ENCODE measurements at regions not wholly inside any gene's neighbourhood (a gene's known extent, or its start where the extent isn't known, plus 50 kb on each side); places are given as distances from the start of the nearest gene placed in this dataset.

DNA sequence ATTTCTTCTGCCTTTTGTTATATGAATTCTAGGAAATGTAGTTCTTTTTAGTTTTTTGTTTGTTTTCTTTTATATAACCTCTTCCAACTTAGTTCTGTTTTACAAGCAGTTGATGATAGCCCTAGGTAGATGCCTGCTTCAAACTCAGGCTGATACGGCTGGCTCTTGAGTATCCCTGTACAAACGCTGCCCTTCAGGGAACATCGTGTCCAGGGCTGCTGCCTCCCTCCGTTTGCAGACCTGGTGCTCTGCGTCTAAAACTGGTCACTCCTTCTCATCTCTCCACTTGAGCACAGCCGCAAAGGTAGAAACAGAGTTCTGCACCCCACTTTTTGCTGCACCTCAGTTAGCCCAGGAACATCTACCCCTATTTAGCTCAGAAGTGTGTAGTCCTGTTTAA, 310.1 kb downstream of the PRL start:
- no peak for DNase-seq (ENCODE audit: low read depth in 1 of 2, low spot score in 1 of 2)

DNA sequence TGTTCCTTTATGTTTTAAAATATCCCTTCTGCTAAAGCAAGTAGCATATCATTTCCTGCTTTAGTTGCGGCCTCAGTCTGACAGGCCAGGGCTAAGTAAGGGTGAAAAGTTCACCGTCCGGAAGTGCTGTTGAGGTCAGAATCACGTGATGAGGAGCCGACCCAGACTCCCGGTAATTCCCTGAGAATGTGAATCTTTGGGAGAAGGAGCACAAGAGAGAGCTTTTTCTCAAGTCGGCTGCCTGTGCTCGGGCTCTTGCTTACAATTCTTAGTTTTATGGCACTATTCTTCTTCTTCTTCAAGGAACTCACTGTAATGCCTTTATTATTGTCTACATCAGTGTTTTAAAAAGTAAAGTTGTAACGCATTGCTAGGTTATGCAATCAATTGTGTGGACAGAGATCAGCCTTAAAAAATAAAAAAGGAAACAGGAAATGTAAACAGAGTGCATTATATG, 309.3 kb downstream of the PRL start:
- no peak for DNase-seq (ENCODE audit: low read depth in 1 of 2, low spot score in 1 of 2)

DNA sequence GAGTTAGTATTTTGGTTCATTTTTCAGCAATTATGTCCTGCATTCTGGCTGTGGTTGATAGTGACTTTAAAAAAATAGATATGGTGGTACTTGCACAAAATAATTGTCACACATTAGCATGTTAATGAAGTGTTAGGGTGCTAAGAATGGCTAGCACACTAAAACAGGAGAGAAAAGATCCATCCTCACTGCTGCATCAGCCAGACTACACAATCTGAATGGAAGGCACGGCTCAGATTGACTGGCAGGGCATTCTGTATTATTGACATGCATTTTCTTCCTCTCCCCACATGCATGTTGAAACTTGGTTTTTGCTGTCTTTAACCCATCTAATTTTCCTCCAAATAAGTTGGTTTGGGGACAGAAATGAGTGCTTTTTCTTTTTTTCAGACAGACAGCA, 306.3 kb downstream of the PRL start:
- DNase-seq (ENCODE audit: low read depth in 1 of 2, low spot score in 1 of 2), result no peak

DNA sequence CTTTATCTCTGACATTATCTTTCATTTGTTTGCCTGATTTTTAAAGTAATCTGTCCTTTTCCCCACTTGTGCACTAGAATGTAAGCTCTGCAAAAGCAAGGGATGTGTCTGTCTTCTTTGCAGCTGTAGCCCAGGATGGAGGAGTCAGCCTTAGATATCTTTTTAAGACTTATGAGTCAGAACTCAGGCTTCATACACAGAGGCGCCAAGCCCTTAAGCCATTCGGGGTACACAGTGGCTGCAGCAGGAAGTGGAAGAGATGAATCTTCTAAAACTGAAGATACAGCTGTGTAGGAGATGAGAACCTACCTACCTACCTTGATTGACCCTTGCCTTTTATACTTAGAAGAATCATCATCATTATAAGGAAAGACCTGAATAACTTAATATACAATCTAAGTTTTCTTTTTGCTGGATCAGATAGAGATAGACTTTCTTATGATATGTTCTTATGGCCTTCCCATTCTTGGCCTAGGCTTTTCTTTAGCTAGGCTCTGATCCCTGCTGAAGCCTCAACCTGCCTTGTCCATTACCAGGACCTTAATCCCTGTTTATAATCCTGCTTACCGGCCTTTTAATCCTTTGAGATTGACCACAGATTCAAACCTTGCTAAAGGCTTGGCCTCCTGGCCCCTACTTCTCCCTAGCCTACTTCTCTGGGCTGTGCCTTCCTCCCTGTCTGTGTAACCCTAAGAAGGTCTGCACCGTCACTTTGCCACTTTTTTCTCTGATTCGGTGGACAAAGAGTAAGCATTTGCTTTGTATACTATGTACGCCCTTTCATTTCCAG, 304.5 kb downstream of the PRL start:
- DNase-seq (ENCODE audit: low read depth in 1 of 2, low spot score in 1 of 2), result no peak

DNA sequence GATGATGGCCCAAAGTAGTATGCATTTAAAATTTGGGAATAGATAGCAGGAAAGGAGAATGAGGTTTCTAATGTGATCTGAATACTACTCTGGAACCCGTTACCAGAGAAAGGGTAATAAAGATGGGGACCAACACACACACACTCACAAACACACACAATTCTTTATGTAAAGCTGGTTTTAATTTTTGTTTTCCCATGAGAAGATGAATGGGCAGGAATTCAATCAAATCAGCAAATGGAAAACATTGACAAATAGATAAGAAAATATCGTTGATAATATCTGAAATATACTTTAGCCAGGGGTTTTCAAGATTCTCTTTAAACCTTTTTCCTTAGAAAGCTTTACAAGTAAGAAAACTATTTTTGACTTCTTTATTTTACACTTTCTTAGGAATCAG, 303.0 kb downstream of the PRL start:
- DNase-seq (ENCODE audit: low read depth in 1 of 2, low spot score in 1 of 2), result no peak

DNA sequence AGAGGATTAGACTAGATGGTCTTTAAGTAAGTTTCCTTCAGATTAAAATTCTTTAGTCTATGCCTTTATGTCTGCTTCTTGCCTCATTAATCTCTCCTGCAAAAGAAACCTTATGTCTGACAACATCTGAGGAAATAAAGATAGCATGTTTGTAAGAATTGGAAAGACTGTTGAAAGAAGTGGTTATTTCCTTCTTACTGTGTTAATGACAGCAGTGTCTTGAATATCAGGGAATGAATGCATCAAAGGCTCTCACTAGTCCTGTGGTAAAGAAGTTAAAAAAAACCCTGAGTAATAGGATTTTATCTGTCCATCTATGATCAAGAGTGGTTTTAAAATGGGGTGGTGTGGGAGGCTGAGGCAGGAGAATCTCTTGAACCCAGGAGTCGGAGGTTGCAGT, 302.0 kb downstream of the PRL start:
- DNase-seq (ENCODE audit: low read depth in 1 of 2, low spot score in 1 of 2), result no peak

DNA sequence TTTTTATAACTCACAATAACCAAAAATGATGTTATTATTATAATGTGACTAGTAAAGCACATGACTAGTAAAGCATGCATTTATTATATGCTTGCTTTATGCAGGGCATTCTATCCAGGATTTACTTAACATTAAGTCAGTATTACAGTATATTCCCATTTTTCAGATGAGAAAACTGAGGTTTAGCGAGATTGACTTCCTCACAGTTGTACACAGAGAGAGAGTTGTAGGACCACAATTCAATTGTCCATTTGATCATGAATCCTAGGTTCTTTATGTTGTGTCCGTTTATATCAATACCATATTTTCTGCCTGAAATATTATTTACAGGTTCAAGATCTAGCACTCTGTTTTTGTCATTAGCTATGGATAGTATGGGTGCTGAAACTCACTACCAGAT, 301.5 kb downstream of the PRL start:
- no peak for DNase-seq (ENCODE audit: low read depth in 1 of 2, low spot score in 1 of 2)

DNA sequence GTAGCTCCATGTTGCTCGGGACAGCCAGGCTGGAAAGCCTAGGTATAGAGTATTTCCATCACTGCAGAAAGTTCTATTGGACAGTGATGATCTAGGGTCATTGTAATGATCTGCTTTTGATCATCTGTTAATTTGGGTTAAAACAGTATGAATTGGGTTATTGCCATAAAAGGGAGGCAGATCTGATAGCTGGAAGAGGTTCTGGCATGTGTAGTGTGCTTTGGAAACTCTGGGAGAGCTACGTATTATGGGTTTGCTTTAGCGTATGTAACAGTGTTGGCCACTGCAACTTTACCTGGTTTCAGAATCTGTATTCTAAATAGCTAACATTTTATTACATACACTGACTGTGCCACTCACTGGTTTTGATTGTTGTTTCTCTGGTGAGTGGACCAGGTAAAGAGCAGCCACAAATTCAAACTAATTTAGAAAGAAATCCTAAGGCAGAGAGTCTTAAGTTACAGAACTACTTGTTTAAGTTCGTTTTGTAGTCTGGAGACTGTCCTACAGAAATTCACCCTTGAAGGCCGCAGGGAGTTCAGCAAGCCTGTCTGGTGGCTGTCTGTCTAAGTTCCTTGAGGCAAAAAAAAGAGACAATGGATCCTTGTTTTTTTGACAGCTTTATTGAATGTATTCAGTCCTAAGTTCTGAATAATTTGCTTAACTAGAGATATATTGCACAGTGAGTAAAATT, 300.3 kb downstream of the PRL start:
- no peak for DNase-seq (ENCODE audit: low read depth in 1 of 2, low spot score in 1 of 2)

DNA sequence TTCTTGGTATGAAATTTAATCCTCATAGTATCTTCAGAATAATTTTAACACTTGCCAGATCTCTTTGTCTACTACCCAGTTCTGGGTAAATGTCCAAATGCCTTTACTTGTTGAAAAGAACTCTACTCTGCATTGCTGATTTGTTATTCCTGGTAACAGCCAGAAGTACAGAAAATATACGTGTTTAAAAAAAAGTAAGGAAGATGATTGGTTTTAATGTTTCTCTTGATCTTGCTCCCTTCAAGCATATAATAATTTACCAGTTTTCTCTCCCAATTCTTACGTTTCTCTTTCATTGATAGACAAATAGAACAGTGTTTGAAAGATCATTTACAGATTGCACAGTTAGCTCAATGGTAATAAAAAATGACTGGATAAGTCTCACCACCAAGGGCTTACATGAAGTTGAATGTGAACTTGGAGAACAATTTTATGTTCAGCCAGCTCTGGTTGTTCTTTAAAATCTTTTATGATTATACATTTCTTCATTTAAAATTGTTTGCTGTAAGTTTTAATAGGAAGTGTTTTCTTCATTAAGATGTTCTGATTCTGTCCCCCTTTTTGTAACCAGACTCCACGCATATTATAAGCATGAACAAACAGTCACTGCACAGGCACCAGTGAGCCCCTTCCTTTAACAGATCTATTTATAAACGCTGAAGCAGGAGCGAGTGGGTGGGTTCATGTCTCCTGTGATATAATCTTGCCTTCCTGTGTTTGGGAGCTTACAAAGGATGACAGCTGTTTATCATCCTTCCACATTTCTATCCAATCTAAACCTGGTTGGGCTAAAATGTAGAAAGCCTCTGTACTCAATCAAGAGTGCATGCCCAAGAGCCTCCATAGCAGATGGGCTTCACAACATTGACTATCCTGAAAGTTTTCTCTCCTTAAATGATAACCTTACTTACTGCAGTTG, 299.5 kb downstream of the PRL start:
- no peak for DNase-seq (ENCODE audit: low read depth in 1 of 2, low spot score in 1 of 2)

DNA sequence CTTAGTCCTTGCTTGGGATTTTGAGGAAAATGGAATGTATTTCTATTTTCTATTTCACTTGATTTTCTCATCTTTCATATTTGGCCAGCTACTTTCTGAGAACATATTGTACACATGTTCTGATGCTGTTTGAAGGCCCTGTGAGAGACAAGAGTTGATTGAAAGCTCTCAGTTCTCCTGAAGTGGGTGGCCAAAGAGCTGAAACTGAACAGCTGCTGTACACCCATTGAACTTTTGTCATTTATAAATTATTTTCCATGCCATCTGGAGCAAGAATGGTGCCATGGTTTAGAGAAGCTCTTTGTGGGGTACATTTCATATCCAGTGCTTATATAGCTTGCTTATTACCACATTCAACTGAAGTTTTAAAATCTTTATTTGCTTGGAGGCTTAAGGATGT, 298.3 kb downstream of the PRL start:
- DNase-seq (ENCODE audit: low read depth in 1 of 2, low spot score in 1 of 2), result no peak

DNA sequence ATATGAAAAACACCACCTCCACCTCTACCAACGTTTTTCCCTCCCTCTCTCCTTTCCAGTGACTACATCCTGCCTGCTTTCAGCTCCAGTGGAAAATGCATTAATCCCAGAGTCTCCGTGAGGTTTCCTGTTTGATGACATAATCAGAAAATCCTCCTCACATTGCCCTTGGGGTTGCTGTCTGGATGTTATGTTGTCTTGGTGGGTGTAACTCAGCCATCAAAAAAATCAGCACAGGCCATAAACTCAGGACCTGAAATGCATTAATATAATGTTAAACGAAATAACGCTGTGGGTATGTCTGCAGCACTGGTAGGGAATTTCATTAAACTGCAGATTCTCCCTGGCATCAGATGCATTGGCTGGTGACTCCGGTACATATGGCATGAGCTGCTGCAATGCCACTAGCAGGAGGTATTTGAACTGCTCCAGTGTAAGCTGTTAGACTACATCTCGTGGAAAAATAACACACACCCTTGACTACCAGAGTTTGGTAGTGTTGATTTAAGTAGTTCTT, 297.8 kb downstream of the PRL start:
- DNase-seq (ENCODE audit: low read depth in 1 of 2, low spot score in 1 of 2), result no peak

DNA sequence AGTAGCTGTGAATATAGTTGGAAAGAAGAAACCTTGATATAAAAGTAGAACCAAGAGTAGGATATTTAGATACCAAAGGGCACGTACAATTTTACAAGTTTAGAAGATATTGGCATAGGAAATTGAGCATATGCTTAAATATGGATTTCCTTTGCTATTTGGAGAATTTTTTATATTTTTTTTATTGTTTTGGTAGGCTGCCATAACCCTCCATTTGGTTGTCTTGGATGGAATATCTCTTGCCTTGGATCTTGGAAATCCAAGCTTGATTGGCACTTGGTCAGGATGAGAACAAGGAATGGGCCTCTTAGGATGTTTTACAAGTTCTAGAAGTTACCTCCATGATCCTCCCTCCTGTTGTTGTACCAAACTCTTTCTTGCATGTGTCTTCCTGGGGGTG, 297.1 kb downstream of the PRL start:
- no peak for DNase-seq (ENCODE audit: low read depth in 1 of 2, low spot score in 1 of 2)

DNA sequence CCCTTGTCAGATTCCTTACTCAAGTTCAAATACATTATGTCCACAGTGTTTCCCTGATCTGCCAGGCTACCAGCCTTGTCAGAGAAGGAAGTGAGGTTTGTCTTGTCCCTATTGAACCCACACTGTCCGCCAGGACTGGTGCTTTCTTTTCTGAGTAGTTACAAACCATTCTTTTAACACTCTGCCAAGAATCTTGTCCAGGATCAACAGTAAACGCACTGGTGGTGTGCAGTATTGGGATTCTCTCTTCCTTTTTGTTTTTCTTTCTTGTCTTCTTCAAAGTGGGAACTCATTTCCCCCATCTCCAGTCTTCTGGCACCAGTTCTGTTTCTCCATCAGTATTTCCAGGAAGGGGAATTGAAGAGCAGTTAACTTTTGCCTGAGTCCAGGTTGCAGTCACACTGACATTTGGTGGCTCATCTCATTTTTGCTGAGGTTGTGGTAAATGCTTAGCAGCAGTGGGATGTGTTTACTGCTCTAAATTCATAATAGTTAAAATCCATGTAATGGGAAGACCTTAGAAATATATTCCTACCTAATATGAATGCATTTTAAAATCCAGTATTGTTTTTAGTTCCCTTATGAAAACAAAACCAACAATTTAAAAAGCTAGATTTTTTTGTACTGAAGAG, 295.3 kb downstream of the PRL start:
- no peak for DNase-seq (ENCODE audit: low read depth in 1 of 2, low spot score in 1 of 2)

DNA sequence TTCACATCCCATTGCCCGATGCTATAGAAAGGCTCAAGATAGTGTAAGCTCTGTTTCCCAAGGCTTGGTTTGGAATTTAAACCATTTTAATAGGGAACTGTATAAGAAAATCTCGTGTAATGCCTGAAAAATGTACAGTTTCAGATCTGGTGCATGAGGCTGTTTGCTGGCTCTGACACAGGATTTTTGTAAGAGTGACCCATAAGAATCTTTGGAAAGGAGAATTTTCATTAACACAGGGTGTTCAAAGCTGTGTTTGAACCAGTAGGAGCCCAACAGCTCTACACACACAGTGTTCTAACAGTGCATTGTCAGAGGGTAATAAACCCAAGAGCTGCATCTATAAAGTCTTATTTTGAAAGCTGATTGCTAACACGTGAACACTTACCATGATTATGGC, 293.5 kb downstream of the PRL start:
- DNase-seq (ENCODE audit: low read depth in 1 of 2, low spot score in 1 of 2), result no peak

DNA sequence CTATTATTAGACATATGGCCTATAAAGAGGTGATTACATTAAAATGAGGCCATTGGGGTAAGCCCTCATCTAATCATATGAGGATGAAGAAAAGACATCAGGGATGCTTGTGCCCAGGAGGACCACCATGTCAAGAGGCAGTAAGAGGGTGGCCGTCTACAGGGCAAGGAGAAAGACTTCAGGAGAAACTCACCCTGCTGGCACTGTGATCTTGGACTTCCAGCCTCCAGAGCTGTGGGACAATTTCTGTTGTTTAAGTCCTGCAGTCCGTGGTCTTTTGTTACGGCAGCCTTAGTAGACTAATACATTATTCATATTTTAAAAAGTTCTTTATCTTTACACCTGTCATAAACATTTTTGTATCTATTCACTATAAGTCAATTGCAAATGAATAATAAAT, 290.0 kb downstream of the PRL start:
- no peak for DNase-seq (ENCODE audit: low read depth in 1 of 2, low spot score in 1 of 2)

DNA sequence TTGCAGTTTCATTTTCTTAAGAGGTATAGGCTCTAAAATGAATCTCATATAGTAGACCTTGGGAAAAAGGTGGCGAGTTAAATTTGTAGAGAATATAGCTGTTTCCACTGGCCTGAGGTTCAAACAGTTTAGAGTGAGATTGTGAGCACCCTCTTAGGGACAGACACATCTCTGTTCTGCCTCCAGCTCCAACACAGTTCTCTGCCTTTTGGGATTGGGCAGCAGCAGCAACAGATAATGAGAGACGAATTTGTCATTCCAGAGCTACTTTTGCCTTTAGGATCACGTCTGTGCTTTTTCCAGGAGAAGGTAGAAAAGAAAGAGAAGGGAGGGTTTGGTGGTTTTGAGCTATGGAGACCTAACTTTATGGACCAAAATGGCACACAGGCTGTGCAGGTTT, 289.4 kb downstream of the PRL start:
- DNase-seq (ENCODE audit: low read depth in 1 of 2, low spot score in 1 of 2), result no peak

DNA sequence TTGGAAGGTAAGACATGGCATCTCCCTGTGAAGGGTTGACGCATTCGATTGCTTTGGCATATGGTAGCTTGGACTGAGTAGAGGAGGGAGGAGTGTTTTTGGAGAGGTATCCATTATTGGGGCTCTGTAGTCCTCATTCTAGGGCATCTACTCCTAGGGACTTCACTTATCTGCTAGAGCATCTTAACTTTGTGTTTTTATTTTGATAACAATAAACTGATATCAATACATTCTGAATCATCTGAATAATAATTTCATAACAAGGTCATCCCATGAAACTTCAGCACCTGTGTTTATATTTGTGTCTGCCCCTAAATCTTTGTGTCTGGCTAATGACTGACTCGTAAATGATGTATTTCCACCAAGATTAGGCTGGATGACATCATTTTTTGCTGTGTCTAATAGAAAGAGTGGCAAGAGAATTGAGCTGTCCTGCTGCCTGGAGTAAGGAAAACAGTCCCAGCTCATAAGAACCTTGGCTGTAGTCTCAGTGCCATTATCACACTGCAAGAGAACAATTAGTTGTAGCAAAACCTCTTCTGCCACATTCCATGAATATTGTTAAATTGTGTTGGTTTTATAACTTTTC, 288.5 kb downstream of the PRL start:
- DNase-seq (ENCODE audit: low read depth in 1 of 2, low spot score in 1 of 2), result no peak

DNA sequence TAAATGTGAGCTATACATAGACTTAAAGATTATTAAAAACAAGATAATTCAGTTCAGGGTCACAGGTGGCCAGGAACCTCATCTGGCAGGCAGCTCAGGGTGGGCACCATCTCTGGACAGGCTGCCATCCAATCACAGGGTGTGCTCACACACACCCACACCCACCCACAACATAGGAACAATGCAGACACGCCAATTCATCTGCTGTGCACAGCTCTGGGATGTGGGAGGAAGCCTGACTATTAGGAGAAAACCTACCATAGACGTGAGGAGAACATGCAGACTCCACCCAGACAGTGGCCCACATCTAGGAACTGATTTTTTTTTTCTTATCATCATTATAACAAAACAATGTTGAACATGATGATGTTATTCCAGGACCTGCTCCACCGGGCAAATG, 286.7 kb downstream of the PRL start:
- no peak for DNase-seq (ENCODE audit: low read depth in 1 of 2, low spot score in 1 of 2)

DNA sequence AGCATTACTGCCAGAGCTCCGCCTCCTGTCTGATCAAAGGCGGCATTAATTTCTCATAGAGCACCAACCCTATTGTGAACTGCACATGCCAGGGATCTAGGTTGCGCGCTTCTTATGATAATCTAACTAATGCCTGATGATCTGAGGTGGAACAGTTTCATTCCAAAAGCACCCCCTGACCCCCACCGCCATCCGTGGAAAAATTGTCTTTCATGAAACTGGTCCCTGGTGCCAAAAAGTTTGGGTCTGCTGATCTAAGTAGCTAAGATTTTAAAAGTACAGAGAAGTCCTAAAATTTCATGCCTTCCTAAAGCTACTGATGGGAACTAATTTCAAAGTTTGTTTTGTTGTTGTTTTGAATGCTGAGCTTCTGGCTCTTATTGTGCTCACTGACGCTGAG, 281.6 kb downstream of the PRL start:
- no peak for DNase-seq (ENCODE audit: low read depth in 1 of 2, low spot score in 1 of 2)

DNA sequence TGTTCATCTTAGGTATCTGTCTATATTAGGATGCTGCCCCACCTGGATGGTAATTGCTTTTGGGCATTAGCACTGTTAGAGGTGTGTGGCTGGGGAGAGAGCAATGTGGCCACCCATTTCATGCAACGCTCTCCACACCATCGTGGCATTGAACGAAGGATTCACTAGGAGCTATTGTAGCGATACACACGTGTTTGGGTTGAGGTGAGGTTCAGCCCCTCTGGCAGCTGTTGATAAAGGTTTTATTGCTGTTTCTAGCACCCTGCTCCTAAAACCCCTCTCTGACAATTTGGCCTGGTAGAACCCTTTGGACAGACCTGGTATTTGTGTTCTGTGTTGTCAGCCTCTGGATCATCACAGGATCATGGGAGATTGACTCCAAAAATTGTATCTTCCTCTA, 280.9 kb downstream of the PRL start:
- DNase-seq (ENCODE audit: low read depth in 1 of 2, low spot score in 1 of 2), result no peak

DNA sequence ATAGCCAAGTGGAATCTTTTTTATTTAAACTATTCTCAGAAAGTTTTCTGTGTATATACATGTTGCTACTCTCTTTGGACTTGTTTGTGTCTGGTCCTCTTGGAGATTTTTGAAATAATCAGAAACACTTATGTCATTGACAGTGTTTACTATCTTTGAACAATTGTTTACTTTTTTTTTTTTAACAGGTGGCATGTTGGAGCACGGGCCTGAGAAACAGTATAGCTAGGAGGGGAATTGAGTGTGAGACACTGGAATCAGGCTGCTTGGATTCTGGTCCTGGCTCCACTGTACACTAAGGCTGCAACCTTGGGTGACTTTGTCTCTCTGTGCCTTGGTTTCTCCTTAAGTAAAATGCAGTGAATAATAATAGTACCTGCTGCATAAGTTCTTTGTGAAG, 279.6 kb downstream of the PRL start:
- DNase-seq (ENCODE audit: low read depth in 1 of 2, low spot score in 1 of 2), result no peak
